RPMI7951 (cell line): ENCODE measurements at regions not wholly inside any gene's neighbourhood (a gene's known extent, or its start where the extent isn't known, plus 50 kb on each side); places are given as distances from the start of the nearest gene placed in this dataset.
A peak's percentile ranks its signal among the peaks of the same experiment; 100 is the strongest.
"Not testable (repeated sequence)": the region's sequence is repeated elsewhere in the genome, so short reads cannot be mapped to it uniquely, and the experiment has no call there.

Source experiments
- DNase-seq: peaks from one replicate; pipeline ENCODE4 v3.0.0-alpha.2; 2012; ENCODE audit warnings: low read depth

GRCh38 chr15:62907275-62907674 is 135.3 kb upstream of the TPM1 start:
- no peak for DNase-seq

DNA sequence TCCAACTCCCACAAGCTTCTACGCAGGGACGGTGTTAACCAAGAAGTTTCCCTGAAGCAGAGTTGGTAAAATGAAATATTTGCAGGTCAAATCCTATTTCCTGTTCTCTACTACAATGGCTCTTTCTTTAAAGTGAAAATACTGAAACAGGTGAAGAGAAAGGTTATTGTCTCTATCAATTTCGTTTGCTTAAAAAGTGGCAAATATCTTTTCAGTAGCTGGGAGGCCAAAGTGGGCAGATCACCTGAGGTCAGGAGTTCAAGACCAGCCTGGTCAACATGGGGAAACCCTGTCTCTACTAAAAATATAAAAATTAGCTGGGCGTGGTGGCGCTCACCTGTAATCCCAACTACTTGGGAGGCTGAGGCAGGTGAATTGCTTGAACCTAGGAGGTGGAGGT is 134.2 kb upstream of the TPM1 start:
- not testable (repeated sequence) for DNase-seq

- peak; percentile 46 for DNase-seq
Measured at GRCh38 chr15:62909257-62909656, 133.3 kb upstream of the TPM1 start.

DNA sequence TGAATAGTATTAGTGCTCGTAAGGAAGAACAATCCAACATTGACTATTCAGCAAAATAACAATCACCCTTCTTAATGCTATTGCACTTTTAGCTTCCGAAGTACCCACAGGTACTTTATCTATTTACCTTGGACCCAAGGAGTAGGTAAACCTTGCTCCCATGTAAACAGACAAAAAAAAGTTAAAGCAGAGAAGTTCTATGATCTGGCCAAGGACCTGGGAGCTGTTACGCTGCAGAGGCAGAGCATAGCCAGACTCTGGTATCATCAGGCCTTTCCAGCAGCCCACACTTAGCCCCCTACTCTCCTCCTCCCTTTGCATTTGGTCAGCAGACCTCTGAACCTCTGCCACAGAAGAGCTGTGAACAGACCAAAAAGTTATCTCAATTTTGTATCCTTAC is 130.3 kb upstream of the TPM1 start:
- no peak for DNase-seq

DNA sequence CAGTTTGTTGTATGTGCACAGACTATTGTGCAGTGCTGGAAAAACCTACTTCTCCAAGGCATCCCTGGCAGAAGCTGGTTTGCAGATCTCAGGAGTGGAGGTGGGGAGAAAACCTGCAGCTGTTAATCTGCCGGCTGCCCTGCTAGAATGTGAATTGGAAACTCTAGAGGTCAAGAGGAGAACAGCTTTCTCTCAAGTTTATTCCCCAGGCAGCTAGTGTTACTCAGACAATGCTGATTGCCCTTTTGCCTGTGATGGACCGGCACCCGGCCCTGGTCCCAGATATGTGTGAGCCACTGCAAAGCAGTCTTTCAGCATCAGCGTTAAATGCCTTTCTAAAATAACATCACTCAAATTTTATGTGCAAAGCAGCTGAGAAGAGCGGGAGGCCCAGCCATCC is 129.7 kb upstream of the TPM1 start:
- DNase-seq: peak; percentile 20

DNA sequence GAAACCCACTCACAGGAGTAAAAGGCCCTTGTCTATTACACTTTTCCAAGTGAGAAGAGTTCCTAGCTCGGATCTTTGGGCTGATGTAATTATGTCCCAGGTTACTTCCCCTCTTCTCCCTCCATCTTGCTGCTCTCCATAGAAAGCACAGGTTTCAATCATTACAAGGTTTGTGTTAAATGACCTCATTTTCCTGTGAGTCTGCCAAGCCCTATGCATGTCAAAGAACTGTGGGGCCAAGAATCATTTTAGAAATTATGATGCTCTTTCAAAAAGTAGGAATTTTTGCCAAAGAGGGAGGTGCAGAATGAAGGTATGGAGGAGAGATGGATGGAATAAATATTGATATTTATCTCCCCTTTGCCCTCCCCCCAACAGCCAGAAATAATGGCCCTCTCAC is 129.3 kb upstream of the TPM1 start:
- no peak for DNase-seq

GRCh38 chr15:62914461-62915079 is 128.0 kb upstream of the TPM1 start:
- no peak for DNase-seq

- peak; percentile 74 for DNase-seq
Measured at GRCh38 chr15:62920682-62921502, 121.7 kb upstream of the TPM1 start.

- DNase-seq: no peak
Measured at GRCh38 chr15:62922514-62922913, 120.0 kb upstream of the TPM1 start.

GRCh38 chr15:62925875-62926274 is 116.7 kb upstream of the TPM1 start:
- DNase-seq: no peak

- no peak for DNase-seq
Measured at GRCh38 chr15:62927196-62927595, 115.4 kb upstream of the TPM1 start.

- no peak for DNase-seq
Measured at GRCh38 chr15:62927836-62928235, 114.7 kb upstream of the TPM1 start.

- DNase-seq: peak; percentile 100
Measured at GRCh38 chr15:62928242-62928999, 114.1 kb upstream of the TPM1 start.

DNA sequence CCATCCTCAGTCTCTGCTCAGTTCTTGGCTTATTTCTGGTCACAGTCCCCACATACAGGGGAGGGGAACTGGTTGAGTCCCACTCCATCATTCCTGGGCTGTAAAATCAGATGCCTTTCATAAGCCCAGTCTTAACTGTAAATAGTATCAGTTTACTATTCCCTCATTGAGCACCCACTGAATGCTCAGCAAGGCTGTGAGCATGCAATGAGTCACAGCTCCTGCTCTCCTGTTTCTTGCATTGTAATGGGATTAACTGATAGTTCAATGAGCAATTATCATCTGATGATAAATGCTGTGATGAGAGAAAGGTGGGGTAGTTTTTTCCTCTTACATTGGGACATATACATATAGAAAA is 113.6 kb upstream of the TPM1 start:
- peak; percentile 92 for DNase-seq

DNA sequence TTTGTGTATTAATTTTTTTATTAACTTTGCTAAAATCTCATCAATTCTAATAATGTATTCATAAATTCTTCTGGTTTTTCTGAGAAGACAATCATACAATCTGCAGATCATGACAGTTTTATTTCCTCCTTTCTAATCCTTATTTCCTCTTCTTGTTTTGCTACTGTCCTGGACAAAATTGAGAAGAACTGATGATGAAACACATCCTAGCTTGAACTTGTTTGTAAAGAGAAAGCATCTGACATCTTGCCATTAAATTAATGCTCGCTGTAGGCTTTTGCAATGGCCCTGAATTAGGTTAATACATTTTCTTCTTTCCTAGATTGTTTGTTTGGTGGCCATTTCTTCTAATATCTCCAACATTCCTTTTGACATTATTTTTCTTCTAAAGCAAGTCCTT is 110.9 kb upstream of the TPM1 start:
- no peak for DNase-seq

GRCh38 chr15:62932436-62932835 is 110.1 kb upstream of the TPM1 start:
- DNase-seq: peak; percentile 86

DNA sequence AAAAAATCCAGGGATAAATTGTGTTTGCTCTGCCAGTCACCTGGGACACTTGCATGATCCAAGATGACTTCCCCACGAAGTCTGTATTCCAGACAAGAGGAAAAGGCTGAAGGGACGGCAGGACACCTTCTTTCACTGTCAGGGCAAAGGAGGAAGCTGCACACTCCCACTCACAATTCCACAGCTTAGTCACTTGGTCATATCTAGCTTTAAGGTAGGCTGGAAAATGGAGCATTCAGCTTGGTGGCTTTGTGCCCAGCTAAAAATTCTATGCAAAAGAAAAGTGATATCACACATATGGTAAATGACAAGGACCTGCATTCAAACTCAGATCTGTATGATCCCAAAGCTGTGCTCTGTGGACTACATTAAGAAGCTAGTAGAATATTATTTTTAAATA is 109.2 kb upstream of the TPM1 start:
- DNase-seq: peak; percentile 64

GRCh38 chr15:62934236-62934971 is 108.1 kb upstream of the TPM1 start:
- DNase-seq: no peak

DNA sequence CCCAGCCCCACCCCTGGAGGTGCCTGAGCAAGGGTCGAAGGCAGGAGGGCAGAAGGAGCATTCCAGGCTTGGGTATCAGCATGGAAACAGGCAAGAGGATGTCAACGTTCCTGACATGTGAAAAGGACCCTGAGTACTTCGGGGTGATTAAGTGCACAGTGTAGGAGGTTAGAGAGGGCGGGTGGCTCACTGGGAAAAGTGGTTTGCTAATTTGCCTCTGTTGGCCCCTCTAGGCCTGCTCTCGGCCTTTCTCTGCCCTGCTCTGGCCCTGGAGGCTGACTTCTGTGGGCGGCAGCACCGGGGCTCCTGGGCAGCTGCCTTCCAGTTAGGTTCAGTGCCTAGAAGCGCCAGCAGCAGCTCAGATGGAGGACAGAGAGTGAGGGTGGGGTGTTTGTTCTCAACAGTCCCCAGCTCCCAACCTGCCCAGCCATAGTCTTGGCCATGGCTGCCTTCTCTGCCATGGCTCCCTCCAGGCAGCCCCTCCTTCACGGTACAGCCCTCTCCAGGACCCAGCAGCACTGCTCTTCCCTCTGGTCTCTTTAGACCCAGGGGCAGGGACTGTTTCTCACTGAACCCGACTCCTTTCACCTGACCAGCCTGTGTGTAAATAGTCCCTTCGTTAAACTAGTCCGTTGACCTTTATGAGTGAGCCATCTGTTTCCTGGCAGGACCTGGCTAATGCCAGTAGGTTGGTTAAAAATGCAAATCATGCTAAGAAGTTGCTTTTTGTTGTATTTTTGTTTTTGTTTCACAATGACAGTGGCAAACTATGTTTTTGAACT is 107.1 kb upstream of the TPM1 start:
- DNase-seq: peak; percentile 51

- no peak for DNase-seq
Measured at GRCh38 chr15:62938825-62939224, 103.7 kb upstream of the TPM1 start.

GRCh38 chr15:62940093-62940754 is 102.3 kb upstream of the TPM1 start:
- DNase-seq: no peak
